ENCODE measurements at regions not wholly inside any gene's neighbourhood (a gene's known extent, or its start where the extent isn't known, plus 50 kb on each side); places are given as distances from the start of the nearest gene placed in this dataset.

GRCh38 chr12:105832806-105833205 is 305.9 kb downstream of the NUAK1 start:
- no peaks in the 10 kb centered on the region for H3K36me3 Mint-ChIP-seq
- ATAC-seq (ENCODE audit: low read depth in 2 of 2) (no peak), DNase-seq (no peak)
- no peak overlapping the region for H3K27ac Mint-ChIP-seq
- H3K4me3 Mint-ChIP-seq = no peak overlapping the region
- H3K27me3 Mint-ChIP-seq = peaks cover 0 to 4% (median 0%) of the 10 kb centered on the region in 3 donors
- peaks cover 0 to 3% (median 0%) of the 10 kb centered on the region in 7 donors for H3K9me3 Mint-ChIP-seq
- no peaks in the 10 kb centered on the region for H3K4me1 Mint-ChIP-seq

GRCh38 chr12:105834496-105834895 is 304.3 kb downstream of the NUAK1 start:
- peaks cover 0 to 3% (median 0%) of the 10 kb centered on the region in 7 donors for H3K9me3 Mint-ChIP-seq
- no peak for DNase-seq
- H3K36me3 Mint-ChIP-seq = no peaks in the 10 kb centered on the region
- ATAC-seq (ENCODE audit: low read depth in 2 of 2) = no peak
- no peaks in the 10 kb centered on the region for H3K4me1 Mint-ChIP-seq
- H3K27me3 Mint-ChIP-seq = peaks cover 0 to 4% (median 0%) of the 10 kb centered on the region in 3 donors
- H3K27ac Mint-ChIP-seq = no peak overlapping the region
- H3K4me3 Mint-ChIP-seq = peak overlapping the region in 1 of 8 donors; percentile 16

DNA sequence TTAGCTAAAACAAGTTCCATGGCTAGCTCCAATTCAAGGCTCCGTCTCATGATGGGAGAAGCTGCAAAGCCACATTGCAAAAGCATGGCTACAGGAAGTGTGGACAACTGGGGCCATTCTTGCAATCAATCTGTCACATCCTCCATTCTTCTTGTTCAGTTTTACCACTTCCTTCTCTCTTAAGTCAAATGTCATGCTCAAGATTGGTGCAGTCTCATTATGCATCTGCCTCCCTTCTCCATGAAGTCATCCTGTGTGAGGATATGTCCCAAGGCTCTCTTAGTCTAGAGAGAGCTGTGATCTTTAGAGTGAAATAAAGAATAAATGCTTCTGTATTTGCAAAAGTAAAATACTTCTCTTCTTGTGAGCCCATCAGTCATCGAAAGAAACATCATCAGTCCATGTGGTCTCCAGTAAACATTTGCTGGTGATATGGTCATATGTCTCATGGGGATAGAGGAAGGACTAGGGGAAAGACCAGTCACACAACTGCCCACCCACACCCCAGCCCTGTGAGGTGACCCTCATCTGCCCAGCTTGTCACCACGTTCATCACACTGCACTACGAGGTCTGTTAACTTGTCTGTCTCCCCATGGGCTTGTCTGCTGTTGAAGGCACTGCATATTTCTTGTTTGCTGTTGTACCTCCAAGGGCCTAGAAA is 303.0 kb downstream of the NUAK1 start:
- Mint-ChIP-seq H3K4me3 (no peak overlapping the region), H3K9me3 (peaks cover 0 to 3% (median 0%) of the 10 kb centered on the region in 7 donors), H3K36me3 (no peaks in the 10 kb centered on the region), H3K4me1 (no peaks in the 10 kb centered on the region), H3K27me3 (peaks cover 0 to 4% (median 0%) of the 10 kb centered on the region in 3 donors), H3K27ac (no peak overlapping the region)
- no peak for DNase-seq
- no peak for ATAC-seq (ENCODE audit: low read depth in 2 of 2)

DNA sequence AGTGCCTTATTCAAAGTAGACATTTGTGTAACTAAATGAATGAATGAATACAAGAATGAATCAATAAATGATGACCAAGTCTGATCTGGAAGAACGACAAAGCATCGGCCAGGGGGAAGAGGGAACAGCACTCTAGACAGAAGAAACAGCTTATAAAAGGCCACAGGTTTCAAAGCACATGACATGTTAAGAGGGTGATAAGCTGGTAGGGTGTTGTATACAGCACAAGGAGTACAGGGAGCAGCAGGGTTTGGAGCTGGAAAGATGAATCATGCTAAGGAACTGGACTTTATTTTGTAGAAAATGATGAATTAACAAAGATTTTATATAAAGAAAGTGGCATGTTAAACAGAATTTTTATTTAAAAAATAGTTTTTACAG is 302.5 kb downstream of the NUAK1 start:
- Mint-ChIP-seq H3K9me3 (peaks cover 0 to 3% (median 0%) of the 10 kb centered on the region in 7 donors), H3K36me3 (no peaks in the 10 kb centered on the region), H3K27ac (no peak overlapping the region)

DNA sequence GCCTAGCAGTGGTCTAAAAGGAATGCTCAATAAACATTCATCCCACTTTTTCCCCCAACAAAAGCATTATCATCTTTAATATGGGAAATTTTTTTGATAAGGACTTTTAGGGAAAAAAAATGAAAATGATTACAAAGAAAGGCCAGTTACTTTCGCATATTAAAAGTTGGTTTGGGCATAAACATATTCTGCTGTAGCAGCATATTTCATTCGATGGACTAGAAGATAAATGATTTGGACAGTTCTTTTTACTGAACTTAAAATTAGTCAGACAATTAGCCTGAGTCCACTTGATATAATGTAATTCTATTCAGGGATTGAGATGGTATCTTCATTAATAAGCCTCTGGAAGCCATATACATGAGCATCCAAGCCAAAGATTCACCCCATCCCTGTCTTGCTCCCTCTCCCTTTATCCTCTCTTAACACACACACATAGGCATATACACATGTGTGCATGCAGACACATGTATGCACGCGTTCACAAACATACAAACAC is 299.1 kb downstream of the NUAK1 start:
- Mint-ChIP-seq H3K27me3 (no peaks in the 10 kb centered on the region), H3K36me3 (no peaks in the 10 kb centered on the region), H3K4me3 (no peak overlapping the region), H3K9me3 (peaks cover 0 to 3% (median 0%) of the 10 kb centered on the region in 7 donors), H3K27ac (no peak overlapping the region), H3K4me1 (no peaks in the 10 kb centered on the region)
- DNase-seq (no peak), ATAC-seq (ENCODE audit: low read depth in 2 of 2) (no peak)

More for the DNA sequence above, 302.5 kb downstream of the NUAK1 start:
- DNase-seq (no peak), ATAC-seq (ENCODE audit: low read depth in 2 of 2) (no peak)
- Mint-ChIP-seq H3K4me3 (peak overlapping the region in 1 of 8 donors; percentile 18), H3K27me3 (peaks cover 0 to 4% (median 0%) of the 10 kb centered on the region in 3 donors), H3K4me1 (no peaks in the 10 kb centered on the region)

GRCh38 chr12:105840384-105840783 is 298.4 kb downstream of the NUAK1 start:
- Mint-ChIP-seq H3K36me3 (no peaks in the 10 kb centered on the region), H3K27ac (no peak overlapping the region), H3K4me3 (no peak overlapping the region), H3K4me1 (no peaks in the 10 kb centered on the region), H3K27me3 (no peaks in the 10 kb centered on the region), H3K9me3 (peaks cover 0 to 3% (median 0%) of the 10 kb centered on the region in 7 donors)
- no peak for DNase-seq
- no peak for ATAC-seq (ENCODE audit: low read depth in 2 of 2)

DNA sequence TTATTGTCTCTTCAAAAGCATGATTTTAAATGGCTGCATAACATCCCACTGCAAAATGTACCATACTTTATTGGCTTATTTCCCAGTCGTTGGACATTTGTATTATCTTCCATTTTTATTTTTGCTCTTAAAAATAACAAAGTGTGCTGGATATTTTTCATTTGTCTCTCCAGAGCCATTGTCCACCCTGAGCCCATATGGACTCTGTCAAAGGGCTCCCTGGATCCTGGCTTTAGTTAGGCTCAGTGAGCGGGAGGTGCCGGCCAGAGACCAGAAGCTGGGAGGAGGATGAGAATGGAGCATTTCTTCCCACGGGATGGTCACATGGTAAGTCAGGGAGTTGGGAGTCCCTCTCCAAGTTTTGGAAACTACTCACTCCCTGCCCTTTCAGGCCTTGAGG is 296.9 kb downstream of the NUAK1 start:
- no peaks in the 10 kb centered on the region for H3K36me3 Mint-ChIP-seq
- H3K4me1 Mint-ChIP-seq = no peaks in the 10 kb centered on the region
- no peak overlapping the region for H3K27ac Mint-ChIP-seq
- no peak for DNase-seq
- H3K4me3 Mint-ChIP-seq = no peak overlapping the region
- no peak for ATAC-seq (ENCODE audit: low read depth in 2 of 2)
- peaks cover 0 to 3% (median 0%) of the 10 kb centered on the region in 7 donors for H3K9me3 Mint-ChIP-seq
- H3K27me3 Mint-ChIP-seq = no peaks in the 10 kb centered on the region

GRCh38 chr12:105843561-105843960 is 295.2 kb downstream of the NUAK1 start:
- Mint-ChIP-seq H3K4me3 (no peak overlapping the region), H3K36me3 (no peaks in the 10 kb centered on the region), H3K27ac (no peak overlapping the region), H3K4me1 (no peaks in the 10 kb centered on the region), H3K9me3 (peaks cover 0 to 2% (median 0%) of the 10 kb centered on the region in 7 donors), H3K27me3 (no peaks in the 10 kb centered on the region)
- no peak for ATAC-seq (ENCODE audit: low read depth in 2 of 2)
- no peak for DNase-seq

DNA sequence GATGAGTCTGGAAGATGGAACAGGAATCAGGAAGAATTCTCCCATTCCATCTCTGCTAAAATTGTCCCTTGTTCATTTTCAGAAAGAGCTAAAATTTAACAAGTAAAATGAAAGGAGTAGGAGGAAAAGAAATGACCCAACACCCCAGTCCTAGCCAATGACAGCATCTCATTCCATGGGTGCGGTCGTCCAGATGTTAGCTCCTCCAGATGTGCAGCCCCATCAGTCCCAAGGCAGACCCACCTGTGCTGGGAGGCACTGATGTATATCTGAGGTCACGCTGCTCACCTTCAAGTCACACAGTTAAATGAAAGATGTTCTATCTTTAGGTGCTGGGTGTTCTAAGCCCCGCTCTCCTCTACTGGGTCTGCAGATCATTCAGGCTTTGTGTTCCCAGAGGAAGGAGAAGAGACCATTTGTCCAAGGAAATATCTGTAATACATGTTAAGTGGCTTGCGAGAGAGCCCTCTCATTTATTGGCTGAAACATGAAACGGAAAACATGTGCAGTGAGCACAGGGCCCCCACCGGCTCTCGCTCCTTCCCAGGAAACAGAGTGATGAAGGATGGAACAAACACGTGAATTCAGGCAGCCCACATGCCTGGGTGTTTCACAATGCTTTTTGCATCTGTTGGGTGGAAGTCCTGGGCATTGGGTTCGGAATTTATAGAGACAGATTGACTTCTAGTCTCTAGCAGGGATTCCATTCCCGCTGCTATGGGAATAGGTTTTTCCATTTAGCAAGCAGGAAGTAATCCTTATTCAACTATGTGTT is 294.6 kb downstream of the NUAK1 start:
- Mint-ChIP-seq H3K27ac (no peak overlapping the region), H3K4me3 (no peak overlapping the region), H3K36me3 (no peaks in the 10 kb centered on the region), H3K4me1 (no peaks in the 10 kb centered on the region), H3K9me3 (peaks cover 0 to 3% (median 0%) of the 10 kb centered on the region in 7 donors), H3K27me3 (no peaks in the 10 kb centered on the region)
- ATAC-seq (ENCODE audit: low read depth in 2 of 2) = no peak
- no peak for DNase-seq

GRCh38 chr12:105846331-105846730 is 292.4 kb downstream of the NUAK1 start:
- no peak for DNase-seq
- Mint-ChIP-seq H3K27ac (no peak overlapping the region), H3K27me3 (peaks cover 0 to 9% (median 0%) of the 10 kb centered on the region in 3 donors), H3K9me3 (peaks cover 0 to 3% (median 2%) of the 10 kb centered on the region in 7 donors), H3K36me3 (no peaks in the 10 kb centered on the region), H3K4me1 (no peaks in the 10 kb centered on the region), H3K4me3 (no peak overlapping the region)
- ATAC-seq (ENCODE audit: low read depth in 2 of 2) = no peak

DNA sequence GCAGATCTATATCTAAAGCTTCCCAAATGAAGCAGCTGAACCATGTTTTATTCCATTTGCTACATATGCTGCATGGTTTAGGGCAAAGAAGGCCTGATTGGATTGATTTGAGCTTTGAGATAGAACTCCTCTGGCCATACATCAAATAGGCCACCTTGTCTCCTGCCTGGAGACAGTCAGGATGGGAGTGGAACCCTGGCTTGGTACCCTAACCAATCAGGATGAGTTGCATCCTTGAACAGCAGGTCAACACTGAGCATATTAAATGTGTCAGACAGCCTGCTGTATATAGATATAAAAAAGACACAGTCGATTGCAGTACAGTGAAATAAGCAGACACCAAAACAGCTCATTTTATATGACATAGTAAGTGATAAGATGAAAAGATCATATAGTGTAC is 291.7 kb downstream of the NUAK1 start:
- no peak overlapping the region for H3K27ac Mint-ChIP-seq
- no peak overlapping the region for H3K4me3 Mint-ChIP-seq
- peaks cover 0 to 3% (median 2%) of the 10 kb centered on the region in 7 donors for H3K9me3 Mint-ChIP-seq
- peaks cover 0 to 9% (median 0%) of the 10 kb centered on the region in 3 donors for H3K27me3 Mint-ChIP-seq
- no peaks in the 10 kb centered on the region for H3K4me1 Mint-ChIP-seq
- ATAC-seq (ENCODE audit: low read depth in 2 of 2) = no peak
- DNase-seq = no peak
- H3K36me3 Mint-ChIP-seq = no peaks in the 10 kb centered on the region

DNA sequence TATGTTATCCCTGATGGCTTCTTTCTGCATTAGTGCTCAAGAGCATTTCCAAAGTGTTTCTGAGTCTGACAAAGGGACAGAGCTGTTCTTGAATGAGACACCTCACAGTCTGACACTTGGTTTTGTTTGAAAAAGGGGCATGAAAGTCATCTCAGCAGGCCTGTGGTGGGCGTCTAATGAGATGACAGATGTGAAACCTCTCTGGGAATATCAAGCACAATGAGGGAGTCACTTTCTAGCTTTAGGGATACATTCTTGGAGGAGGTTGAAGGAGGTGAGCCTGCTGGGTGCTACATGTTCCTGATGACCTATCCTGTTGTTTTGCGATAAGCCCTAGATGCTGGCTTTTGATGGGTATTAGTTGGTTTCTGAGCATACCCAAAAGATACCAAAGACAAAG is 290.5 kb downstream of the NUAK1 start:
- peaks cover 0 to 3% (median 0%) of the 10 kb centered on the region in 7 donors for H3K9me3 Mint-ChIP-seq
- no peak for ATAC-seq (ENCODE audit: low read depth in 2 of 2)
- H3K36me3 Mint-ChIP-seq = no peaks in the 10 kb centered on the region
- H3K4me3 Mint-ChIP-seq = no peak overlapping the region
- no peak overlapping the region for H3K27ac Mint-ChIP-seq
- H3K27me3 Mint-ChIP-seq = peaks cover 0 to 9% (median 0%) of the 10 kb centered on the region in 3 donors
- DNase-seq = no peak
- H3K4me1 Mint-ChIP-seq = no peaks in the 10 kb centered on the region

GRCh38 chr12:105850103-105850968 is 288.4 kb downstream of the NUAK1 start:
- H3K4me3 Mint-ChIP-seq = peak overlapping the region in 1 of 8 donors; percentile 21
- H3K27ac Mint-ChIP-seq = no peak overlapping the region

More at GRCh38 chr12:105850103-105850968, 288.4 kb downstream of the NUAK1 start:
- H3K9me3 Mint-ChIP-seq = peaks cover 0 to 5% (median 0%) of the 10 kb centered on the region in 7 donors
- H3K36me3 Mint-ChIP-seq = no peaks in the 10 kb centered on the region
- ATAC-seq (ENCODE audit: low read depth in 2 of 2) (no peak), DNase-seq (no peak)
- H3K27me3 Mint-ChIP-seq = peaks cover 0 to 15% (median 5%) of the 10 kb centered on the region in 3 donors
- H3K4me1 Mint-ChIP-seq = no peaks in the 10 kb centered on the region
